ENCODE measurements at regions not wholly inside any gene's neighbourhood (a gene's known extent, or its start where the extent isn't known, plus 50 kb on each side); places are given as distances from the start of the nearest gene placed in this dataset.

DNA sequence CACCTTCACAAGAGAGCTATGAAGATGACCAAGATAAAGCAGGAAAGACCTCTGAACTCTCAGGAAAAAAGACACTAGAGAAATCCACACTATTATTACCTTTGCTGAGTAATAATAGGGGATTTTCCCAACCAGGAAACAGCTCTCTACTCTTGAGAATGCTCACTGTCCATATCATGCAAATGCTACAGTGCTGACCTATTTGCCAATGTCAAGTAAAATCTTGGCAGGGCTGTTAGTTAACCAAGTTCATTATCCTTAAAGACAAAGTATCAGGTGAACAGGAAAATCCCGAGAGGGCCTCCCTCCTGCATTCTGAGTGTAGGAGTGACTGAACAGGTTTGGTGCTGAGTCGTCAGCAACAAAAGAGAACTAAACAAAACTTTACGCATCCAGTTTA lies 306.6 kb downstream of the ACTL7B start:
- Mint-ChIP-seq H3K4me3 (no peak overlapping the region), H3K27me3 (ENCODE audit: low read depth) (no peaks in the 10 kb centered on the region), H3K9me3 (no peaks in the 10 kb centered on the region), H3K36me3 (ENCODE audit: low read depth) (no peaks in the 10 kb centered on the region), H3K4me1 (no peaks in the 10 kb centered on the region), H3K27ac (ENCODE audit: unreplicated experiment) (no peak overlapping the region)
- no peak for DNase-seq (ENCODE audit: low read depth, low spot score)
- TF ChIP-seq, protein P1, sequence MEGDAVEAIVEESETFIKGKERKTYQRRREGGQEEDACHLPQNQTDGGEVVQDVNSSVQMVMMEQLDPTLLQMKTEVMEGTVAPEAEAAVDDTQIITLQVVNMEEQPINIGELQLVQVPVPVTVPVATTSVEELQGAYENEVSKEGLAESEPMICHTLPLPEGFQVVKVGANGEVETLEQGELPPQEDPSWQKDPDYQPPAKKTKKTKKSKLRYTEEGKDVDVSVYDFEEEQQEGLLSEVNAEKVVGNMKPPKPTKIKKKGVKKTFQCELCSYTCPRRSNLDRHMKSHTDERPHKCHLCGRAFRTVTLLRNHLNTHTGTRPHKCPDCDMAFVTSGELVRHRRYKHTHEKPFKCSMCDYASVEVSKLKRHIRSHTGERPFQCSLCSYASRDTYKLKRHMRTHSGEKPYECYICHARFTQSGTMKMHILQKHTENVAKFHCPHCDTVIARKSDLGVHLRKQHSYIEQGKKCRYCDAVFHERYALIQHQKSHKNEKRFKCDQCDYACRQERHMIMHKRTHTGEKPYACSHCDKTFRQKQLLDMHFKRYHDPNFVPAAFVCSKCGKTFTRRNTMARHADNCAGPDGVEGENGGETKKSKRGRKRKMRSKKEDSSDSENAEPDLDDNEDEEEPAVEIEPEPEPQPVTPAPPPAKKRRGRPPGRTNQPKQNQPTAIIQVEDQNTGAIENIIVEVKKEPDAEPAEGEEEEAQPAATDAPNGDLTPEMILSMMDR (conservative IDR thresholded peaks at IDR 0.05): no peak

DNA sequence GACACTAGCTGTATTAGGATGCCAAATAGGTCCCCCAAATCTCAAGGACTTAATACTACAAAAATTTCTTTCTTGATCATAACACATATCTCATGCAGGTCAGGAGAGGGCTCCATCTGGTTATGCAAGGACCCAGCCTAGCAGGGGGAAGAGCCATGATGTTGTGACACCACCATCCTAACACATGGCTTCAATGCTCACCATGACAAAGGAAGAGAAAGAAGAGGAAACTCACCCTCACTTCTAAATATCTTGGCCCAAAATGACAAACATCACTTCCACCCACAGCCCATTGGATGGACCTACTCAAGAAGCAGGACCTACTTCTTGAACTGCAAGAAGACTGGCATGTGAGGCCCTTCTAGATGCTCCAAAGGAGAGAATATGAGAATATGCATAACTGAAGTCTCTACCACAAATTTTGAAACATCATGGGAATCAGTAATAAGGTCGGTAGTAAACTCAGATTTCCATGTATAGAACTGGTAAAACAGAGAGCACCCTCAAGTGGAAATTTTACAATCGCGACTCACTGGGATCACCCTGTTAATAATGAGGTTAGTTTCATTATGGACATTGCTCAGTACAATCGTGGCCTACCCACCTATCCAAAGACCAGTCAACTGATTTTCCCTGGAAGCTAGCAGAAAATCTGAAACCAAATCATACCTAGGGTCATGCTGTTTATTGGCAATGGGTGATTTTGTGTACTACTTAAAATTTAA lies 308.2 kb downstream of the ACTL7B start:
- Mint-ChIP-seq H3K27me3 (ENCODE audit: low read depth) (no peaks in the 10 kb centered on the region), H3K4me3 (no peak overlapping the region), H3K9me3 (no peaks in the 10 kb centered on the region), H3K27ac (ENCODE audit: unreplicated experiment) (no peak overlapping the region), H3K4me1 (no peaks in the 10 kb centered on the region), H3K36me3 (ENCODE audit: low read depth) (no peaks in the 10 kb centered on the region)
- TF ChIP-seq, protein P1 (conservative IDR thresholded peaks at IDR 0.05): no peak
- no peak for DNase-seq (ENCODE audit: low read depth, low spot score)

DNA sequence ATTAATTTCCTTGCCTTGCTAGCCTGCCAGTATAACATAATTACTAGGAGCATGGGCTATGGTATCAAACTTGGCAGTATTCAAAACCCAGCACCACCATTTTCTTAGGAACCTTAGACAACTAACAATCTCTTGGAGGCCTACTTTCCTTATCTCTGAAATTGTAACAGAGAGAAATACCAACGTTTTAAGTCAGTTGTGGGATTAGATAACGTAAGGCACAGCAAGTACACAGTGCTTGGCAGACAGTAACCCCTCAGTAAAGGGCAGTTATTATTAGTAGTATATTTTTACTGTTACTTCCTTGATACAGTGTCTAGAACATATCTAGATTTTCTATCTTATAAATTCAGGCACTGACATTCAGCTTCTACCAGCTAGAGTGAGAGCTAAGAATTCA lies 309.6 kb downstream of the ACTL7B start:
- no peak for DNase-seq (ENCODE audit: low read depth, low spot score)
- no peaks in the 10 kb centered on the region for H3K9me3 Mint-ChIP-seq
- no peaks in the 10 kb centered on the region for H3K36me3 Mint-ChIP-seq (ENCODE audit: low read depth)
- H3K27ac Mint-ChIP-seq (ENCODE audit: unreplicated experiment): no peak overlapping the region
- no peak overlapping the region for H3K4me3 Mint-ChIP-seq
- TF ChIP-seq, protein P1 (conservative IDR thresholded peaks at IDR 0.05): no peak
- H3K4me1 Mint-ChIP-seq: no peaks in the 10 kb centered on the region
- no peaks in the 10 kb centered on the region for H3K27me3 Mint-ChIP-seq (ENCODE audit: low read depth)

DNA sequence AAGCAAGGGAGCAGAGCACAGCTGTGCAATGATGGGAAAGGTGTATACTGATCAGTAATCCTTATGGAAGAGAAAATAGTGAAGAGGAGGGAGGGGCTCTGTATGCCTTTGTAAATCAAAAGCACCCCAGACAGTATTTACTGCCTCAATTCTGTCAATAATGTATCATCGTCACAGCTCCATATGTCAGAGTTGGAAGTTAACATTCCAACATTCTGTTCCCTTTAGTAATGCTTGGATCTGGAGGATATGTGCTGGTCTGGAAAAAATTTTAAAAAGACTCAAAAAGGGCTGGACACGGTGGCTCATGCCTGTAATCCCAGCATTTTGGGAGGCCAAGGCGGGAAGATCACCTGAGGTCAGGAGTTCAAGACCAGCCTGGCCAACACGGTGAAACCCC lies 310.4 kb downstream of the ACTL7B start:
- H3K36me3 Mint-ChIP-seq (ENCODE audit: low read depth): no peaks in the 10 kb centered on the region
- no peak overlapping the region for H3K4me3 Mint-ChIP-seq
- no peak overlapping the region for H3K27ac Mint-ChIP-seq (ENCODE audit: unreplicated experiment)
- no peak for DNase-seq (ENCODE audit: low read depth, low spot score)
- H3K27me3 Mint-ChIP-seq (ENCODE audit: low read depth): no peaks in the 10 kb centered on the region
- H3K4me1 Mint-ChIP-seq: no peaks in the 10 kb centered on the region
- no peaks in the 10 kb centered on the region for H3K9me3 Mint-ChIP-seq
- TF ChIP-seq, protein P1 (conservative IDR thresholded peaks at IDR 0.05): no peak

DNA sequence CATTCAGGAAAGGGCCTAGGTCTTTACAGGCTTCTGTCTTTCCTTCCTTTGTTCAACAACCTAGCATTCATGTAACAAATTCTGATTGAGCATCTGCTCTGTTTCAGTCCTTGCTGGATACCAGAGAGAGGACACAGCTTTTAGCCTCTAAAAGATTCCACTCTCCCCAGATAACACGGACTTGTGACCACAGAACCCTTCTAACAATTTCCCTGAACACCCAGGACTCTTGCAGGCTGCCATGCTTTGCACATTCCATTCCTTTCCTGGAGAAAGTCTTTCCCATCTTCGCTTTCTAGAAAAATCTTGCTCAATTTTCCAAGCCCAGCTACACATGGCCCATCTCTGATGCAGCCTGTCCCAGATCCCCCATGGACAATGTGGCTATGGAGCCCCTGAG lies 310.9 kb downstream of the ACTL7B start:
- Mint-ChIP-seq H3K27ac (ENCODE audit: unreplicated experiment) (no peak overlapping the region), H3K4me3 (no peak overlapping the region), H3K9me3 (no peaks in the 10 kb centered on the region), H3K36me3 (ENCODE audit: low read depth) (no peaks in the 10 kb centered on the region), H3K4me1 (no peaks in the 10 kb centered on the region), H3K27me3 (ENCODE audit: low read depth) (no peaks in the 10 kb centered on the region)
- TF ChIP-seq, protein P1 (conservative IDR thresholded peaks at IDR 0.05): no peak
- DNase-seq (ENCODE audit: low read depth, low spot score): no peak

Measured in neural crest cell (in vitro differentiated cells).